KMS-11 (cell line): ENCODE measurements at regions not wholly inside any gene's neighbourhood (a gene's known extent, or its start where the extent isn't known, plus 50 kb on each side); places are given as distances from the start of the nearest gene placed in this dataset.
"Not testable (repeated sequence)": the region's sequence is repeated elsewhere in the genome, so short reads cannot be mapped to it uniquely, and the experiment has no call there.

Experiments
- H2AFZ ChIP-seq: fragments of 200-600 bp; sonication (generic); 2 replicates; pipeline ENCODE4 v1.6.1; 2016; ENCODE audit warnings: antibody characterized with exemption, mixed run types, low read depth
- H3K27ac ChIP-seq: fragments of 200-600 bp; sonication (generic); 2 replicates; pipeline ENCODE4 v1.6.1; 2016; ENCODE audit warnings: mild to moderate bottlenecking, mixed run types
- H3K27me3 ChIP-seq: fragments of 200-600 bp; sonication (generic); 2 replicates; pipeline ENCODE4 v1.6.1; 2017; ENCODE audit warnings: mild to moderate bottlenecking, low read depth, mixed run types, moderate library complexity; ENCODE audit not compliant: insufficient read depth
- H3K36me3 ChIP-seq: fragments of 200-600 bp; sonication (generic); 2 replicates; pipeline ENCODE4 v1.6.1; 2017; ENCODE audit warnings: mild to moderate bottlenecking, mixed run types; ENCODE audit not compliant: insufficient read depth
- H3K4me1 ChIP-seq: fragments of 200-600 bp; sonication (generic); 2 replicates; pipeline ENCODE4 v1.6.1; 2016; ENCODE audit warnings: mild to moderate bottlenecking, low read depth, mixed run types; ENCODE audit not compliant: poor library complexity, severe bottlenecking
- H3K4me2 ChIP-seq: fragments of 200-600 bp; sonication (generic); 2 replicates; pipeline ENCODE4 v1.7.0; 2016; ENCODE audit warnings: mild to moderate bottlenecking, mixed run types
- H3K4me3 ChIP-seq: fragments of 200-600 bp; sonication (generic); IDR thresholded peaks from 2 replicates; pipeline ENCODE4 v1.6.1; 2017; ENCODE audit warnings: low read depth, low read length, mixed read lengths; ENCODE audit not compliant: insufficient read depth
- H3K79me2 ChIP-seq: fragments of 200-600 bp; sonication (generic); 2 replicates; pipeline ENCODE4 v1.6.1; 2016; ENCODE audit warnings: low read depth, mixed run types; ENCODE audit not compliant: insufficient read depth
- H3K9ac ChIP-seq: fragments of 200-600 bp; sonication (generic); 2 replicates; pipeline ENCODE4 v1.6.1; 2016; ENCODE audit warnings: mild to moderate bottlenecking, mixed run types
- H4K20me1 ChIP-seq: fragments of 200-600 bp; sonication (generic); 2 replicates; pipeline ENCODE4 v1.6.1; 2016; ENCODE audit warnings: mild to moderate bottlenecking, mixed run types; ENCODE audit not compliant: insufficient read depth
- CTCF ChIP-seq: fragments of 200-600 bp; sonication (generic); conservative IDR thresholded peaks from 2 replicates; pipeline ENCODE4 v1.6.1; 2017; ENCODE audit warnings: low read depth, mild to moderate bottlenecking, antibody characterized with exemption, low read length, moderate library complexity, mixed read lengths

GRCh38 chr10:114748241-114748640 is 73.3 kb upstream of the FHIP2A start:
- H3K4me3 ChIP-seq = no peak overlapping the region
- H3K27me3 ChIP-seq = no peaks in the 10 kb centered on the region
- no peak overlapping the region for H3K4me2 ChIP-seq
- H3K4me1 ChIP-seq = no peaks in the 10 kb centered on the region
- no peak overlapping the region for H3K9ac ChIP-seq
- no peaks in the 10 kb centered on the region for H3K79me2 ChIP-seq
- no peak for TF ChIP-seq CTCF
- no peak overlapping the region for H3K27ac ChIP-seq
- no peak overlapping the region for H2AFZ ChIP-seq
- H4K20me1 ChIP-seq = no peaks in the 10 kb centered on the region
- no peaks in the 10 kb centered on the region for H3K36me3 ChIP-seq

GRCh38 chr10:114749014-114749413 is 72.6 kb upstream of the FHIP2A start:
- Histone ChIP-seq H3K27me3 (no peaks in the 10 kb centered on the region), H3K9ac (no peak overlapping the region), H3K79me2 (no peaks in the 10 kb centered on the region), H2AFZ (no peak overlapping the region), H3K4me2 (no peak overlapping the region), H3K4me3 (no peak overlapping the region), H3K27ac (no peak overlapping the region), H4K20me1 (no peaks in the 10 kb centered on the region), H3K4me1 (no peaks in the 10 kb centered on the region), H3K36me3 (no peaks in the 10 kb centered on the region)
- no peak for TF ChIP-seq CTCF

- TF ChIP-seq CTCF = no peak
- no peak overlapping the region for H3K27ac ChIP-seq
- H4K20me1 ChIP-seq = no peaks in the 10 kb centered on the region
- no peak overlapping the region for H3K9ac ChIP-seq
- no peak overlapping the region for H3K4me3 ChIP-seq
- no peaks in the 10 kb centered on the region for H3K27me3 ChIP-seq
- H3K79me2 ChIP-seq = no peaks in the 10 kb centered on the region
- H3K4me2 ChIP-seq = no peak overlapping the region
- peaks cover under 1% of the 10 kb centered on the region for H3K4me1 ChIP-seq
- no peaks in the 10 kb centered on the region for H3K36me3 ChIP-seq
- no peak overlapping the region for H2AFZ ChIP-seq
Measured at GRCh38 chr10:114749510-114749909, 72.1 kb upstream of the FHIP2A start.

GRCh38 chr10:114751856-114752255 is 69.7 kb upstream of the FHIP2A start:
- Histone ChIP-seq H3K9ac (no peak overlapping the region), H3K4me1 (peaks cover 22% of the 10 kb centered on the region), H2AFZ (no peak overlapping the region), H4K20me1 (no peaks in the 10 kb centered on the region), H3K27ac (no peak overlapping the region), H3K79me2 (no peaks in the 10 kb centered on the region), H3K36me3 (no peaks in the 10 kb centered on the region), H3K27me3 (no peaks in the 10 kb centered on the region), H3K4me3 (no peak overlapping the region), H3K4me2 (no peak overlapping the region)
- no peak for TF ChIP-seq CTCF

- H3K27ac ChIP-seq, H3K4me3 ChIP-seq, H2AFZ ChIP-seq, H4K20me1 ChIP-seq, H3K9ac ChIP-seq, H3K27me3 ChIP-seq, H3K36me3 ChIP-seq, H3K79me2 ChIP-seq, H3K4me2 ChIP-seq: not testable (repeated sequence)
- H3K4me1 ChIP-seq = peaks cover 22% of the 10 kb centered on the region
Measured at GRCh38 chr10:114752570-114752969, 69.0 kb upstream of the FHIP2A start.
